SK-N-SH (cell line): ENCODE measurements at regions not wholly inside any gene's neighbourhood (a gene's known extent, or its start where the extent isn't known, plus 50 kb on each side); places are given as distances from the start of the nearest gene placed in this dataset.

ENCODE experiments used
- CTCF ChIA-PET: fragments of 300-600, 350-600 bp; formaldehyde crosslinking; extraction: SDS; loops from one replicate; lab custom pipeline; 2021; lab: Yijun Ruan, JAX
- POLR2A ChIA-PET: fragments of 350-600 bp; sonication (Branson Sonifier 250); formaldehyde crosslinking; extraction: SDS; loops from one replicate; lab custom pipeline; 2020; ENCODE audit warnings: antibody characterized with exemption, inconsistent platforms; lab: Yijun Ruan, JAX
- DNase-seq: peaks from one replicate; pipeline ENCODE4 v3.0.0; 2012
- H2AFZ ChIP-seq: fragments of 200-600 bp; sonication (generic); 2 replicates; pipeline ENCODE4 v1.8.1; 2016; ENCODE audit warnings: antibody characterized with exemption, mild to moderate bottlenecking, low read depth
- H3F3A ChIP-seq: fragments of 200-600 bp; sonication (generic); replicated peaks from 2 replicates; pipeline ENCODE3; 2016; ENCODE audit warnings: antibody characterized with exemption, mild to moderate bottlenecking; ENCODE audit not compliant: insufficient read depth
- H3K27ac ChIP-seq, 2 experiments: fragments of 200-500 bp in 1 of 2; fragments of 200-600 bp in 1 of 2; sonication (Bioruptor generic) in 1 of 2; sonication (generic), shearing (Covaris generic) in 1 of 2; 2 replicates each; pipeline versions ENCODE4 v1.5.1 to v1.6.1; 2014 to 2016; ENCODE audit warnings: low read depth in 2 of 2, inconsistent platforms in 1 of 2, low read length in 1 of 2, mild to moderate bottlenecking in 1 of 2, mixed read lengths in 1 of 2
- H3K27me3 ChIP-seq: fragments of 200-600 bp; sonication (generic), shearing (Covaris generic); 2 replicates; pipeline ENCODE4 v1.6.1; 2016; ENCODE audit warnings: mixed run types; ENCODE audit not compliant: insufficient read depth
- H3K36me3 ChIP-seq, 2 experiments: fragments of 200-500 bp in 1 of 2; fragments of 200-600 bp in 1 of 2; sonication (Bioruptor generic) in 1 of 2; sonication (generic) in 1 of 2; replicated peaks in 1 of 2; 2 replicates each; pipeline versions ENCODE3 to v1.5.1; 2014 to 2016; ENCODE audit warnings: low read length in 1 of 2, mild to moderate bottlenecking in 1 of 2; ENCODE audit not compliant: insufficient read depth in 2 of 2, control insufficient read depth in 1 of 2
- H3K4me1 ChIP-seq, 2 experiments: fragments of 200-500 bp in 1 of 2; fragments of 200-600 bp in 1 of 2; sonication (Bioruptor generic) in 1 of 2; sonication (generic), shearing (Covaris generic) in 1 of 2; 2 replicates each; pipeline versions ENCODE4 v1.5.1 to v1.6.1; 2014 to 2016; ENCODE audit warnings: low read depth in 1 of 2, low read length in 1 of 2, mixed run types in 1 of 2; ENCODE audit not compliant: insufficient read depth in 2 of 2, control insufficient read depth in 1 of 2
- H3K4me2 ChIP-seq: fragments of 200-600 bp; sonication (generic), shearing (Covaris generic); 2 replicates; pipeline ENCODE4 v1.6.1; 2017; ENCODE audit warnings: mixed run types
- H3K4me3 ChIP-seq, 2 experiments: fragments of 200-500 bp in 1 of 2; fragments of 200-600 bp in 1 of 2; sonication (Bioruptor generic) in 1 of 2; sonication (generic), shearing (Covaris generic) in 1 of 2; 2 replicates each; pipeline versions ENCODE4 v1.5.1 to v1.8.1; 2014 to 2016; ENCODE audit warnings: low read depth in 2 of 2, inconsistent platforms in 1 of 2, low read length in 1 of 2, mild to moderate bottlenecking in 1 of 2, mixed read lengths in 1 of 2, moderate library complexity in 1 of 2
- H3K79me2 ChIP-seq: fragments of 200-600 bp; sonication (generic); 2 replicates; pipeline ENCODE4 v1.8.1; 2017; ENCODE audit warnings: mild to moderate bottlenecking; ENCODE audit not compliant: insufficient read depth
- H3K9ac ChIP-seq: fragments of 200-600 bp; sonication (generic); 2 replicates; pipeline ENCODE4 v1.6.1; 2017; ENCODE audit warnings: mixed run types
- H3K9me2 ChIP-seq: fragments of 200-600 bp; sonication (generic); 2 replicates; pipeline ENCODE4 v1.6.1; 2017; ENCODE audit warnings: mixed run types
- H3K9me3 ChIP-seq: fragments of 200-600 bp; sonication (generic); 2 replicates; pipeline ENCODE4 v1.6.1; 2017; ENCODE audit warnings: mixed run types, mild to moderate bottlenecking, moderate library complexity
- H4K20me1 ChIP-seq: fragments of 200-600 bp; sonication (generic); 2 replicates; pipeline ENCODE4 v1.6.1; 2017; ENCODE audit warnings: mild to moderate bottlenecking, mixed run types; ENCODE audit not compliant: insufficient read depth
- CHD2 ChIP-seq: fragments of 150-350 bp; IDR thresholded peaks from 2 replicates; pipeline ENCODE4 v1.6.1; 2018; ENCODE audit warnings: low read length; ENCODE audit not compliant: partially characterized antibody
- ELF1 ChIP-seq: IDR thresholded peaks from 2 replicates; pipeline ENCODE4 v1.4.0; 2012
- EZH2phosphoT487 ChIP-seq: fragments of 200-600 bp; sonication (generic); IDR thresholded peaks from 2 replicates; pipeline ENCODE4 v1.6.1; 2017; ENCODE audit warnings: low read depth, mixed run types, mild to moderate bottlenecking, antibody characterized with exemption, moderate library complexity, borderline replicate concordance
- FOXM1 ChIP-seq: IDR thresholded peaks from 2 replicates; pipeline ENCODE4 v1.4.0; 2012; ENCODE audit warnings: low read depth, mild to moderate bottlenecking
- GABPA ChIP-seq: IDR thresholded peaks from 2 replicates; pipeline ENCODE4 v1.4.0; 2012; ENCODE audit warnings: low read depth, mild to moderate bottlenecking
- MEF2A ChIP-seq: IDR thresholded peaks from 2 replicates; pipeline ENCODE4 v1.4.0; 2012; ENCODE audit warnings: low read depth, borderline replicate concordance
- SIN3A ChIP-seq: IDR thresholded peaks from 2 replicates; pipeline ENCODE4 v1.6.1; 2012; ENCODE audit warnings: low read depth, mild to moderate bottlenecking, low read length, moderate library complexity, borderline replicate concordance
- SMC3 ChIP-seq: IDR thresholded peaks from 2 replicates; pipeline ENCODE4 v1.6.1; 2012; ENCODE audit warnings: low read depth, low read length, improper control_type of control experiment
- TAF1 ChIP-seq: IDR thresholded peaks from 2 replicates; pipeline ENCODE4 v1.6.1; 2012; ENCODE audit warnings: low read depth, mild to moderate bottlenecking, low read length, moderate library complexity, borderline replicate concordance
- YY1 ChIP-seq: IDR thresholded peaks from 2 replicates; pipeline ENCODE4 v1.4.0; 2012; ENCODE audit warnings: low read depth, mild to moderate bottlenecking
- WGBS: methylation state at CpG from one replicate; pipeline ENCODE4 v1.1.6; 2017; ENCODE audit warnings: low lambda C conversion rate; 5-methylcytosine and 5-hydroxymethylcytosine counted together
- TF ChIP-seq, protein P1 (sequence below): IDR thresholded peaks from 2 replicates; pipeline ENCODE4 v1.4.0; 2012; ENCODE audit warnings: low read depth, borderline replicate concordance
- TF ChIP-seq, protein P2 (sequence below): fragments of 150-350 bp; IDR thresholded peaks from 2 replicates; pipeline ENCODE4 v1.6.1; 2016; ENCODE audit warnings: mild to moderate bottlenecking, low read depth, low read length
- TF ChIP-seq, protein P3 (sequence below): IDR thresholded peaks from 2 replicates; pipeline ENCODE4 v1.6.1; 2012; ENCODE audit warnings: mild to moderate bottlenecking, low read depth, low read length, moderate library complexity
- TF ChIP-seq, protein P4 (sequence below): fragments of 150-350 bp; IDR thresholded peaks from 2 replicates; pipeline ENCODE4 v1.6.1; 2017; ENCODE audit warnings: antibody characterized with exemption, low read length, low read depth, borderline replicate concordance
- TF ChIP-seq, protein P5 (sequence below): fragments of 200-600 bp; sonication (generic); IDR thresholded peaks from 2 replicates; pipeline ENCODE4 v1.6.1; 2017; ENCODE audit warnings: antibody characterized with exemption, mild to moderate bottlenecking, moderate library complexity
- TF ChIP-seq, protein P6 (sequence below): IDR thresholded peaks from 2 replicates; pipeline ENCODE4 v1.4.0; 2012; ENCODE audit warnings: low read depth

DNA sequence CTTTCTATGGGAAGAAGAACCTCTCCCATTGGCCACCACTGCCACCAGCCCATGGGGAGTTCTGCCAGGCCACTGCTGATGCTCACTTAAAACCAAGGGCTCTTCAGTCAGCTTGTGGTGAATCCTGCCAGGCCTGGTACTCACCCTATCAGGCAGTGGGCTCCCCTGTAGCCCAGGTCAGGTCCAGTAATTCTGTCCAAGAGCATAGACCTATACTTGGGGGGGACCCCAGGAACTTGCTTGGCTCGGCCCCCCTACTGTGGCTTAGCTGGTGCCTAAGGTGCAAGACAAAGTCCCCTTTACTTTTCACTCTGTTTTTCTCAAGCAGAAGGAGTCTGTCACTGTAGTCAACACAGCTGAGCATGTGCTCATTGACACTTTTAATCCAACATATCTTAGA is 1012.2 kb downstream of the PCDH19 start:
- Histone ChIP-seq H4K20me1 (peaks cover 4% of the 10 kb centered on the region; the same call in 1 of the 2 replicates), H3K4me2 (no peak overlapping the region), H3F3A (no peaks in the 10 kb centered on the region), H3K9ac (no peak overlapping the region), H3K4me1 (no peaks in the 10 kb centered on the region), H3K36me3 (no peaks in the 10 kb centered on the region), H2AFZ (no peak overlapping the region), H3K27me3 (no peaks in the 10 kb centered on the region), H3K79me2 (no peaks in the 10 kb centered on the region), H3K9me2 (no peaks in the 10 kb centered on the region), H3K9me3 (no peaks in the 10 kb centered on the region), H3K4me3 (no peak overlapping the region), H3K27ac (no peak overlapping the region)
- no peak for DNase-seq
- ChIA-PET CTCF (no interaction called here), POLR2A (no interaction called here)
- 11% methylated on average over 1 of the region's 1 CpG for WGBS
- TF ChIP-seq FOXM1 (no peak), TAF1 (no peak), EZH2phosphoT487 (no peak), YY1 (no peak), SIN3A (no peak), CHD2 (no peak), SMC3 (no peak), MEF2A (no peak), GABPA (no peak), ELF1 (no peak)
- TF ChIP-seq, protein P1, sequence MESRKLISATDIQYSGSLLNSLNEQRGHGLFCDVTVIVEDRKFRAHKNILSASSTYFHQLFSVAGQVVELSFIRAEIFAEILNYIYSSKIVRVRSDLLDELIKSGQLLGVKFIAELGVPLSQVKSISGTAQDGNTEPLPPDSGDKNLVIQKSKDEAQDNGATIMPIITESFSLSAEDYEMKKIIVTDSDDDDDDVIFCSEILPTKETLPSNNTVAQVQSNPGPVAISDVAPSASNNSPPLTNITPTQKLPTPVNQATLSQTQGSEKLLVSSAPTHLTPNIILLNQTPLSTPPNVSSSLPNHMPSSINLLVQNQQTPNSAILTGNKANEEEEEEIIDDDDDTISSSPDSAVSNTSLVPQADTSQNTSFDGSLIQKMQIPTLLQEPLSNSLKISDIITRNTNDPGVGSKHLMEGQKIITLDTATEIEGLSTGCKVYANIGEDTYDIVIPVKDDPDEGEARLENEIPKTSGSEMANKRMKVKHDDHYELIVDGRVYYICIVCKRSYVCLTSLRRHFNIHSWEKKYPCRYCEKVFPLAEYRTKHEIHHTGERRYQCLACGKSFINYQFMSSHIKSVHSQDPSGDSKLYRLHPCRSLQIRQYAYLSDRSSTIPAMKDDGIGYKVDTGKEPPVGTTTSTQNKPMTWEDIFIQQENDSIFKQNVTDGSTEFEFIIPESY = no peak
- TF ChIP-seq, protein P2, sequence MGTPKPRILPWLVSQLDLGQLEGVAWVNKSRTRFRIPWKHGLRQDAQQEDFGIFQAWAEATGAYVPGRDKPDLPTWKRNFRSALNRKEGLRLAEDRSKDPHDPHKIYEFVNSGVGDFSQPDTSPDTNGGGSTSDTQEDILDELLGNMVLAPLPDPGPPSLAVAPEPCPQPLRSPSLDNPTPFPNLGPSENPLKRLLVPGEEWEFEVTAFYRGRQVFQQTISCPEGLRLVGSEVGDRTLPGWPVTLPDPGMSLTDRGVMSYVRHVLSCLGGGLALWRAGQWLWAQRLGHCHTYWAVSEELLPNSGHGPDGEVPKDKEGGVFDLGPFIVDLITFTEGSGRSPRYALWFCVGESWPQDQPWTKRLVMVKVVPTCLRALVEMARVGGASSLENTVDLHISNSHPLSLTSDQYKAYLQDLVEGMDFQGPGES = no peak
- TF ChIP-seq, protein P3, sequence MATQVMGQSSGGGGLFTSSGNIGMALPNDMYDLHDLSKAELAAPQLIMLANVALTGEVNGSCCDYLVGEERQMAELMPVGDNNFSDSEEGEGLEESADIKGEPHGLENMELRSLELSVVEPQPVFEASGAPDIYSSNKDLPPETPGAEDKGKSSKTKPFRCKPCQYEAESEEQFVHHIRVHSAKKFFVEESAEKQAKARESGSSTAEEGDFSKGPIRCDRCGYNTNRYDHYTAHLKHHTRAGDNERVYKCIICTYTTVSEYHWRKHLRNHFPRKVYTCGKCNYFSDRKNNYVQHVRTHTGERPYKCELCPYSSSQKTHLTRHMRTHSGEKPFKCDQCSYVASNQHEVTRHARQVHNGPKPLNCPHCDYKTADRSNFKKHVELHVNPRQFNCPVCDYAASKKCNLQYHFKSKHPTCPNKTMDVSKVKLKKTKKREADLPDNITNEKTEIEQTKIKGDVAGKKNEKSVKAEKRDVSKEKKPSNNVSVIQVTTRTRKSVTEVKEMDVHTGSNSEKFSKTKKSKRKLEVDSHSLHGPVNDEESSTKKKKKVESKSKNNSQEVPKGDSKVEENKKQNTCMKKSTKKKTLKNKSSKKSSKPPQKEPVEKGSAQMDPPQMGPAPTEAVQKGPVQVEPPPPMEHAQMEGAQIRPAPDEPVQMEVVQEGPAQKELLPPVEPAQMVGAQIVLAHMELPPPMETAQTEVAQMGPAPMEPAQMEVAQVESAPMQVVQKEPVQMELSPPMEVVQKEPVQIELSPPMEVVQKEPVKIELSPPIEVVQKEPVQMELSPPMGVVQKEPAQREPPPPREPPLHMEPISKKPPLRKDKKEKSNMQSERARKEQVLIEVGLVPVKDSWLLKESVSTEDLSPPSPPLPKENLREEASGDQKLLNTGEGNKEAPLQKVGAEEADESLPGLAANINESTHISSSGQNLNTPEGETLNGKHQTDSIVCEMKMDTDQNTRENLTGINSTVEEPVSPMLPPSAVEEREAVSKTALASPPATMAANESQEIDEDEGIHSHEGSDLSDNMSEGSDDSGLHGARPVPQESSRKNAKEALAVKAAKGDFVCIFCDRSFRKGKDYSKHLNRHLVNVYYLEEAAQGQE = no peak
- TF ChIP-seq, protein P4, sequence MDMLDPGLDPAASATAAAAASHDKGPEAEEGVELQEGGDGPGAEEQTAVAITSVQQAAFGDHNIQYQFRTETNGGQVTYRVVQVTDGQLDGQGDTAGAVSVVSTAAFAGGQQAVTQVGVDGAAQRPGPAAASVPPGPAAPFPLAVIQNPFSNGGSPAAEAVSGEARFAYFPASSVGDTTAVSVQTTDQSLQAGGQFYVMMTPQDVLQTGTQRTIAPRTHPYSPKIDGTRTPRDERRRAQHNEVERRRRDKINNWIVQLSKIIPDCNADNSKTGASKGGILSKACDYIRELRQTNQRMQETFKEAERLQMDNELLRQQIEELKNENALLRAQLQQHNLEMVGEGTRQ = no peak
- TF ChIP-seq, protein P5, sequence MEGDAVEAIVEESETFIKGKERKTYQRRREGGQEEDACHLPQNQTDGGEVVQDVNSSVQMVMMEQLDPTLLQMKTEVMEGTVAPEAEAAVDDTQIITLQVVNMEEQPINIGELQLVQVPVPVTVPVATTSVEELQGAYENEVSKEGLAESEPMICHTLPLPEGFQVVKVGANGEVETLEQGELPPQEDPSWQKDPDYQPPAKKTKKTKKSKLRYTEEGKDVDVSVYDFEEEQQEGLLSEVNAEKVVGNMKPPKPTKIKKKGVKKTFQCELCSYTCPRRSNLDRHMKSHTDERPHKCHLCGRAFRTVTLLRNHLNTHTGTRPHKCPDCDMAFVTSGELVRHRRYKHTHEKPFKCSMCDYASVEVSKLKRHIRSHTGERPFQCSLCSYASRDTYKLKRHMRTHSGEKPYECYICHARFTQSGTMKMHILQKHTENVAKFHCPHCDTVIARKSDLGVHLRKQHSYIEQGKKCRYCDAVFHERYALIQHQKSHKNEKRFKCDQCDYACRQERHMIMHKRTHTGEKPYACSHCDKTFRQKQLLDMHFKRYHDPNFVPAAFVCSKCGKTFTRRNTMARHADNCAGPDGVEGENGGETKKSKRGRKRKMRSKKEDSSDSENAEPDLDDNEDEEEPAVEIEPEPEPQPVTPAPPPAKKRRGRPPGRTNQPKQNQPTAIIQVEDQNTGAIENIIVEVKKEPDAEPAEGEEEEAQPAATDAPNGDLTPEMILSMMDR = no peak
- TF ChIP-seq, protein P6, sequence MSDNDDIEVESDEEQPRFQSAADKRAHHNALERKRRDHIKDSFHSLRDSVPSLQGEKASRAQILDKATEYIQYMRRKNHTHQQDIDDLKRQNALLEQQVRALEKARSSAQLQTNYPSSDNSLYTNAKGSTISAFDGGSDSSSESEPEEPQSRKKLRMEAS = no peak
